Activated gamma-delta T cell (primary cell): ENCODE measurements at regions not wholly inside any gene's neighbourhood (a gene's known extent, or its start where the extent isn't known, plus 50 kb on each side); places are given as distances from the start of the nearest gene placed in this dataset.
"Not testable (repeated sequence)": the region's sequence is repeated elsewhere in the genome, so short reads cannot be mapped to it uniquely, and the experiment has no call there.

ENCODE experiments used
- DNase-seq: peaks from one replicate; lab custom pipeline; 2025; lab: John Stamatoyannopoulos, UW

DNA sequence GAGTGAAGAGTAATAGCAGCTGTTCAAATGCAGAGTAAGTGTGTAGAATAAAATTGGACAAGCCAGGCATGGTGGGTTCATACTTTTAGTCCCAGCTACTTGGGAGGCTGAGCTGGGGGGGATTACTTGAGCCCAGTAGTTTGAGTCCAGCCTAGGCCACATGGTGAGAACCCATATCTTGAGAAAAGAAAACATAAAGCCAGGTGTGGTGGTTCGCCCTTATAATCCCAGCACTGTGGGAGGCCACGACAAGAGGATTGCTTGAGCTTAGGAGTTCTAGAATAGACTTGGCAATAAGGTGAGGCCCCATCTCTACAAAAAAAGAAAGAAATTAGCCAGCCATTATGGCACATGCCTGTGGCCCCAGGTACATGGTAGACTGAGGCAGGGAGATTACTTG, 1241.1 kb downstream of the UQCRFS1 start:
- DNase-seq = no peak

- DNase-seq = no peak
These were observed 1241.9 kb downstream of the UQCRFS1 start for GRCh38 chr19:27971071-27971470.

GRCh38 chr19:27966390-27966816, 1246.5 kb downstream of the UQCRFS1 start:
- DNase-seq = no peak

DNA sequence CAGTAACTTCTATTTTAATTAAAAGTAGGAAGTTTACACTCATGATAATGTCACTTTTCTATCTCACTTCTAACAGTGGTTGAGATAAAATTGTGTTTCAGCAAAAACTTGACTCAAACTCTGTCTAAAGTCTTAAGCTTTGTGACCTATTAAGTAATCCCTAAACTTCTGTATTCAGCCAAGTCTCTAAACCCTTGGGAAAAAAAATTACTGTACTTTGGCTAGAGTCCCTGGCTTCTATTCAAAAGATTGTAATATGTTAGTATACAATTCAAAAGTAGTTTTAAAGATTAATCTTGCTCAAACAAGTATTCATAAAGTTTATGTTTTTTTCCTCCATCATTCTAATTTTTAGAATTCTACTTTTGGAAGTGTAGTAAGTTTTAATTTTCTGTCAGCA, 1248.8 kb downstream of the UQCRFS1 start:
- DNase-seq = no peak

GRCh38 chr19:27962264-27962663, 1250.7 kb downstream of the UQCRFS1 start:
- no peak for DNase-seq

DNA sequence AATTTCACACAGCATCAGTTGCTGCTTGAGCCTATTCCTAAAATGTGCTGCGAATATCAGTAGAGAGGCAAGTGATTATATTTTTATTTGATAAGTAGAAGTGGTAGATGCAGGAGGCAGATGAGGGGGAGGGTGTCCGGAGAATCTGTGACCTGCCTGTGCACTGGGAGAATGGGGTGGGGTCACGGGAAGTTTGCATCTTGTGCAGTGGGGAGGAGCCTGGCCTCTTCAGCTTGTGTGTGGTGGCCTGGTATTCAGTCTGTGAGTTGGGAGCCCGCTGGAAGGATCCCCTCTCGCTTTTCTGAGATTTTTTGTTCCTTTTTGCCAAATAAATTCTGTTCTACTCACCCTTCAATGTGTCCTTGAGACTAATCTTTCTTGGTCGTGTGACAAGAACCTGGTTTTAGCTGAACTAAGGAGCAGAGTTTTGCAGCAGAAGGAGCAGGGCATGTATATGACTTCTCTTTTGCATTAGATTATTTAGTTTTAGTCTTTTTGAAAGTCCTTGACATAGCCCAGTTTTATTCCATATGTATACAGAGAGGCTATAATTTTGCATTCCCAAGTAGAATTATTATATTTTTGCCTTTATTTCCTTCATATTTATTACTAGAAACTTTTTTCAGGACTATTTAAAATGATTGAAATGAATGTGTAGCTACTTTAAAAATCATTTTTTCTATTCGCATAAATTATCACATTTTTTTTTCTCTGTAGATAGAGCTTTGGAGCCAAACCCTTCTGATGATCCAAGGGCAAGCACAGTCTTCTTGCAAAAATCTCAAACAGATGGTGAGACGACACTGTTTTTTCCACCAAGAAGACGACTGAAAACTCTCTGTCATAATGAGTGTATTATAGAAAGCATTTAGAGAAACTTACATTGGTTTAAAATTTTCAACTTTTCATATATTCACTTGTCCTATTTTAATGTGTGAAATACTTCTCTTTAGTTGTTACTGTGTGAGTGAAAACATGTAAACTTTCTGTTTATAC, 1257.2 kb downstream of the UQCRFS1 start:
- no peak for DNase-seq

- DNase-seq = not testable (repeated sequence)
These were observed 1270.3 kb downstream of the UQCRFS1 start for GRCh38 chr19:27942607-27943006.

DNA sequence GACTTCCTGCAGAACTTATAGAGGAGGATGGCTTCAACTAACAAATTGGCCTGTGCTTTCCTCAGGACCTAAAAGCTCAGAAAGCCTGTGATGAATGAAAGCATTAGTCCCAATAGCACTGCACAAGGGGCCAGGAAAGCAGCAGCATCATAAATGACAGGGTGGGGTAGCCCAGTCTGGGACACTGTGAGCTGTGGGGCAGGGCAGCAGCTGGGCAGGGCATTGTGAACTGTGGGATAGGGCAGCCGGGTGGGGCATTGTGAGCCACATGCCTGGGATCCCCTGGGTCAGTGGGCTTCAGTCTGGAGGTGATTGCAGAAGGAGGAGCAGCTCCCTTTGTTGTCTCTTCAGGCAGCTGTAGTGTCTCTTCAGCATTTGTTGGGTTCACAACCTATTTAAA, 1276.8 kb downstream of the UQCRFS1 start:
- no peak for DNase-seq

DNA sequence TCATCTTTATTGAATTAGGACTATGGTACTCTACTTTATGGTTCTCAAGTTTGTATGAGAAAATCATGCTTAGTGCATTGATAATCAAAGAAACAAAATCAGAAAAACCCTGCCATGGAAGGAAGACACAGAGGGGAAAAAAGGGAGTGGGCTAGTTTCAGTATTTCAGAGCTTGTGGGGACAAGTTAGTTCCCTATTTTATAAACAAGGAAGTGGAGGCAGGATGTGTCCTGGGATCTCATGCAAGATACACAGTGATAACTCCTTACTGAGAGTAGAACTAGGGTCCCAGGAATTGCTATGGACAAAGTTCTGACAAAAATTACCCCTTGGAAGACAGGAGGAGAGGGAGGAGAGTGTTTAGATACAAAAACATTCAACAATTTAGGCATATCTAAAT, 1277.3 kb downstream of the UQCRFS1 start:
- no peak for DNase-seq

GRCh38 chr19:27929399-27929798, 1283.6 kb downstream of the UQCRFS1 start:
- no peak for DNase-seq

GRCh38 chr19:27925202-27925601, 1287.7 kb downstream of the UQCRFS1 start:
- DNase-seq = no peak

- no peak for DNase-seq
These were observed 1290.0 kb downstream of the UQCRFS1 start for GRCh38 chr19:27922970-27923369.

- DNase-seq = no peak
These were observed 1292.2 kb downstream of the UQCRFS1 start for GRCh38 chr19:27920774-27921173.

DNA sequence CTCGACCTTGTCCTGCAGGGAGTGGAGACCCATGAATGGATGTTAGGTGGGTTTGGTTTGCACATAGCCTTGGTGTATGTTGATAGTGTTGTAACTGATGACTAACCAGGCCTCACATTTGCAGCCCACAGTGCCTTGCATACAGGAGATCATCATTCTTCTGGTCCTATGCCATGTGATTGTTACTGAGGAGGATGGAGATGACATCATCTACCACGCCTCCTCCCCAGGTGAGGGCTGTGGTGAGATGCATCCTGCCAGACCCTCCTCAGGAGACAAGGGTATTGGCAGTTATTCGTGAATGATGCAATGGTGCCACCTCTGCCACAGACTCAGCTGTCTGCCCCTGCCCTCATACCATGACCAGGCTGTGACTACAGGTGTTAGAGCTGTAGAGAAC, 1294.1 kb downstream of the UQCRFS1 start:
- DNase-seq = no peak

GRCh38 chr19:27911122-27911898, 1301.6 kb downstream of the UQCRFS1 start:
- no peak for DNase-seq

GRCh38 chr19:27909861-27910260, 1303.1 kb downstream of the UQCRFS1 start:
- no peak for DNase-seq

DNA sequence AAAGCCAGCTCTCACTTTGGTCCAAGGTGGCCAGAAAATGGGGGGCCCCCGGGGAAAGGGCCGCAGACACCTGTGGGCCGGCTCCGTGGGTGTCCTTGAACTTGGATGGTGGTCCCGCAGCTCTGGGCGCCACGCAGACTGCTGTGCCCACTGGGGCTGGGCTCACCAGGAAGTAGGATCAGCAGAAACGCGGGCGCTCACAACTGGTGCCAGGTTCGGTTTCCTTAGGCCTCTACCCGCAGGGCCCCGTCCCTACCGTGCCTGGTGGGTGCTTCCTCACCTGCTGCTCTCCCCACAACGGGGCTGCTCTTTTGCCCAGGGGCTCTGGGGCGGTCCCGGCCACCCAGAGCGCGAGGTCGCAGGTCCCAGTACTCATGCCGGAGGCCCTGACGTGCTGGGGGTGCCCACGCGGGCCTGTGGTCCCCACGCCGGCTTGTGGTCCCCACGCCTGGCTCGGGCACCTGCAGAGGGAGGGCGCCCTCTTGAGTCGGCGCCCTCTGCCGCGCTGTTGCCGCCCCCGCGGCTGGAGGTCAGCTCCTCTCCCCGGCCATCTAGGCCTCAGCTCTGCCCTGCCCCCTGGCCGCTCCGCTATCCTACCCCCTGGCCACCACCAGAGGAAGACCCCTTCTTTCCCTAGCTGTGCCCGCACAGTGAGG, 1303.6 kb downstream of the UQCRFS1 start:
- no peak for DNase-seq

- DNase-seq = no peak
These were observed 1306.9 kb downstream of the UQCRFS1 start for GRCh38 chr19:27906081-27906480.

DNA sequence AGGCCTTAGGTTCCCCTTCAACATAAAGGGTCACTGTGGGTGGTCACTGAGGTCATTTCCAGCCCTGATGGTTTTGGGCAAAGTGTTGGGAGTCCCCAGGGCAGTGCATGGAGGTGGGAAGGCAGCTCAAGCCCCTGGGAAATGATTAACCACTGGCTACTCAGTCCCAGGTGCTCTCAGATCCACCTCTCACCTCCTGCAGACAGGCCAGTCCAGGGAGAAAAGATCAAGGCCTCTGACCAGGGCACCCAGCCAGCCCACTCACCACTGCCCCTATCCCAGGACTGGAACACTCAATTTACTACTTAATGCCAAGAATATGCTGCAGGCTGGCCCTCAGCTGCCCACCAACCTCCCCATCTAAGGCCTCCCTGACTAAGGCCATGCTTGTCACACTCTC, 1307.9 kb downstream of the UQCRFS1 start:
- DNase-seq = no peak

- no peak for DNase-seq
These were observed 1311.9 kb downstream of the UQCRFS1 start for GRCh38 chr19:27901078-27901477.

DNA sequence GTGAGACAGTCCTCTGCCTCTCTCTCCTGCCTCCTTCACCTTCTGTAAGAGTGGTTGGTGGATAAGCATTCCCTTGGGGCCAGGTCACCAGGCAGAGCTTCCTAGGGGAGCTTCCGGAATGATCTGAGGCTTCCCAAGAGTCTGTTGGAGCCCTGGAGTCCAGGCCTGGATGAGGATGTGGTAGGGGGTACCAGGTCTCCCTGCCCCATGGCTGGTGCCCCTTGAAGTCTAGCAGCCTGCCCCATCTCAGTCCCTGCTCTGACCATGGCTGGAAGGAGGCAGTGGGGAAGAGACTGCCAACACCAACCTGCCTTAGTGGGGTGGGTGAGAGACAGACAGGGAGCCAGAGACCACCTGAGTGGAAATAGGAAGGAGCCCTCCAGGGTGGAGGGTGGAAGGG, 1316.9 kb downstream of the UQCRFS1 start:
- no peak for DNase-seq
